ENCODE measurements at regions not wholly inside any gene's neighbourhood (a gene's known extent, or its start where the extent isn't known, plus 50 kb on each side); places are given as distances from the start of the nearest gene placed in this dataset.

DNA sequence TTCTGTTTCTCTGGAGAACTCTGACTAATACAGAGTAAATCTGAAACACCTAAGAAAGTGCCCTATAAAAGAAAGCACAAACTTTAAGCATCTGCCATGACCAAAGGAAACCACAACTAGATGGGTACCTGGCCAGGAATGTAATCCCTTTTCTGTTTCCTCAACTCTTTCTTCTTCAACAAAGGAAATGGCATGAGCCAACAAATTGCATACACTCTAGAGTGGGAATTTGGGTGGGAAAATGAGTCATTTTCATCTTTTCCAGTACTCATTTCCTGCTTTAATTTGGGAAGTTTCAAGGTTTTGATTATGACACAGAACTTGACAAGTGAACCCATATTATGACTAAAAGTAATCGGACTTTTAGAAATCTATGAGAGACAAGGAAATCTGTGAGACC is 349.2 kb upstream of the RORB start:
- TF ChIP-seq POLR2A (IDR thresholded peaks at IDR 0.05) = no peak
- TF ChIP-seq, protein P1, sequence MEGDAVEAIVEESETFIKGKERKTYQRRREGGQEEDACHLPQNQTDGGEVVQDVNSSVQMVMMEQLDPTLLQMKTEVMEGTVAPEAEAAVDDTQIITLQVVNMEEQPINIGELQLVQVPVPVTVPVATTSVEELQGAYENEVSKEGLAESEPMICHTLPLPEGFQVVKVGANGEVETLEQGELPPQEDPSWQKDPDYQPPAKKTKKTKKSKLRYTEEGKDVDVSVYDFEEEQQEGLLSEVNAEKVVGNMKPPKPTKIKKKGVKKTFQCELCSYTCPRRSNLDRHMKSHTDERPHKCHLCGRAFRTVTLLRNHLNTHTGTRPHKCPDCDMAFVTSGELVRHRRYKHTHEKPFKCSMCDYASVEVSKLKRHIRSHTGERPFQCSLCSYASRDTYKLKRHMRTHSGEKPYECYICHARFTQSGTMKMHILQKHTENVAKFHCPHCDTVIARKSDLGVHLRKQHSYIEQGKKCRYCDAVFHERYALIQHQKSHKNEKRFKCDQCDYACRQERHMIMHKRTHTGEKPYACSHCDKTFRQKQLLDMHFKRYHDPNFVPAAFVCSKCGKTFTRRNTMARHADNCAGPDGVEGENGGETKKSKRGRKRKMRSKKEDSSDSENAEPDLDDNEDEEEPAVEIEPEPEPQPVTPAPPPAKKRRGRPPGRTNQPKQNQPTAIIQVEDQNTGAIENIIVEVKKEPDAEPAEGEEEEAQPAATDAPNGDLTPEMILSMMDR (IDR thresholded peaks at IDR 0.05 in 4 of 5, conservative IDR thresholded peaks at IDR 0.05 in 1 of 5) = no peak

Measured in gastrocnemius medialis (tissue), 4 donors.